Neuronal stem cell (in vitro differentiated cells): ENCODE measurements at regions not wholly inside any gene's neighbourhood (a gene's known extent, or its start where the extent isn't known, plus 50 kb on each side); places are given as distances from the start of the nearest gene placed in this dataset.

Experiments
- DNase-seq: peaks from one replicate; pipeline ENCODE4 v3.0.0-alpha.2; 2013; ENCODE audit warnings: low spot score
- H2AFZ ChIP-seq: one replicate; pipeline ENCODE4 v1.6.1; 2013; ENCODE audit warnings: mild to moderate bottlenecking, low read length, inconsistent platforms
- H2AK5ac ChIP-seq: 2 replicates; pipeline ENCODE4 v1.6.1; 2013; ENCODE audit warnings: low read depth, mild to moderate bottlenecking, inconsistent platforms, low read length, moderate library complexity, mixed read lengths
- H2BK120ac ChIP-seq: 2 replicates; pipeline ENCODE4 v1.6.1; 2013; ENCODE audit warnings: low read depth, mild to moderate bottlenecking, inconsistent platforms, low read length, moderate library complexity, mixed read lengths
- H2BK12ac ChIP-seq: one replicate; pipeline ENCODE4 v1.6.1; 2013; ENCODE audit warnings: low read length, inconsistent platforms
- H2BK15ac ChIP-seq: 2 replicates; pipeline ENCODE4 v1.6.1; 2013; ENCODE audit warnings: mild to moderate bottlenecking, low read length, inconsistent platforms, mixed read lengths
- H2BK5ac ChIP-seq: one replicate; pipeline ENCODE4 v1.6.1; 2013; ENCODE audit warnings: inconsistent platforms, mild to moderate bottlenecking, low read length, moderate library complexity
- H3K14ac ChIP-seq: one replicate; pipeline ENCODE4 v1.6.1; 2013; ENCODE audit warnings: low read length, inconsistent platforms
- H3K18ac ChIP-seq: 2 replicates; pipeline ENCODE4 v1.6.1; 2013; ENCODE audit warnings: low read length, inconsistent platforms
- H3K23ac ChIP-seq: 2 replicates; pipeline ENCODE4 v1.6.1; 2013; ENCODE audit warnings: low read depth, mild to moderate bottlenecking, mixed read lengths, low read length, inconsistent platforms; ENCODE audit not compliant: poor library complexity
- H3K27ac ChIP-seq: replicated peaks from 3 replicates; pipeline ENCODE4 v1.5.1; 2013; ENCODE audit warnings: low read length, inconsistent platforms
- H3K27me3 ChIP-seq, 3 experiments: 2 replicates each; pipeline ENCODE4 v1.6.1; 2013; ENCODE audit warnings: low read length in 3 of 3, mild to moderate bottlenecking in 2 of 3, inconsistent platforms in 1 of 3, low read depth in 1 of 3, mixed read lengths in 1 of 3, moderate library complexity in 1 of 3; ENCODE audit not compliant: control insufficient read depth in 3 of 3, insufficient read depth in 3 of 3
- H3K36me3 ChIP-seq, 2 donors: replicated peaks in 1 of 2; 2 replicates each; pipeline ENCODE4 v1.6.1; 2013; ENCODE audit warnings: low read length in 2 of 2; ENCODE audit not compliant: control insufficient read depth in 2 of 2, insufficient read depth in 2 of 2
- H3K4ac ChIP-seq: 2 replicates; pipeline ENCODE4 v1.6.1; 2013; ENCODE audit warnings: inconsistent platforms, mild to moderate bottlenecking, low read length, moderate library complexity
- H3K4me1 ChIP-seq, 2 donors: 1 replicate in 1 of 2; 2 replicates in 1 of 2; pipeline ENCODE4 v1.6.1; 2013; ENCODE audit warnings: low read length in 2 of 2, low read depth in 1 of 2; ENCODE audit not compliant: control insufficient read depth in 2 of 2, insufficient read depth in 1 of 2
- H3K4me2 ChIP-seq: one replicate; pipeline ENCODE4 v1.6.1; 2013; ENCODE audit warnings: mild to moderate bottlenecking, low read length, inconsistent platforms; ENCODE audit not compliant: insufficient read depth, poor library complexity, severe bottlenecking
- H3K4me3 ChIP-seq, 2 donors: 2 replicates each; pipeline ENCODE4 v1.5.1; 2013; ENCODE audit warnings: low read length in 2 of 2, mild to moderate bottlenecking in 2 of 2, inconsistent platforms in 1 of 2, moderate library complexity in 1 of 2
- H3K79me1 ChIP-seq: one replicate; pipeline ENCODE4 v1.6.1; 2013; ENCODE audit warnings: low read depth, mild to moderate bottlenecking, inconsistent platforms, low read length, moderate library complexity
- H3K9ac ChIP-seq: one replicate; pipeline ENCODE4 v1.6.1; 2013; ENCODE audit warnings: mild to moderate bottlenecking, low read depth, low read length, inconsistent platforms; ENCODE audit not compliant: poor library complexity
- H3K9me3 ChIP-seq, 2 donors: replicated peaks in 1 of 2; 2 replicates each; pipeline versions ENCODE3 to v1.6.1; 2013; ENCODE audit warnings: low read length in 2 of 2, mild to moderate bottlenecking in 2 of 2, inconsistent platforms in 1 of 2, low read depth in 1 of 2, mixed read lengths in 1 of 2, moderate library complexity in 1 of 2; ENCODE audit not compliant: control insufficient read depth in 2 of 2, insufficient read depth in 1 of 2
- H4K8ac ChIP-seq: one replicate; pipeline ENCODE4 v1.6.1; 2013; ENCODE audit warnings: low read depth, mild to moderate bottlenecking, inconsistent platforms, low read length, moderate library complexity
- H4K91ac ChIP-seq: one replicate; pipeline ENCODE4 v1.6.1; 2013; ENCODE audit warnings: low read length, low read depth, mild to moderate bottlenecking, inconsistent platforms; ENCODE audit not compliant: poor library complexity
- WGBS, 2 donors: extraction: QIAGEN DNeasy Blood & Tissue Kit; methylation state at CpG; one replicate each; pipeline ENCODE4 v1.1.7; 2013; ENCODE audit warnings: missing lambda C conversion rate in 2 of 2, mixed read lengths in 1 of 2; ENCODE audit not compliant: insufficient read length in 2 of 2, insufficient replicate concordance in 1 of 2; ENCODE audit errors: extremely low coverage in 2 of 2; 5-methylcytosine and 5-hydroxymethylcytosine counted together

- Histone ChIP-seq H3K27me3 (peaks cover 0 to 45% (median 0%) of the 10 kb centered on the region in 3 experiments), H3K14ac (no peak overlapping the region), H3K79me1 (no peaks in the 10 kb centered on the region), H2AK5ac (no peak overlapping the region), H3K4me1 (peaks cover 18 to 22% of the 10 kb centered on the region in 2 donors), H2BK120ac (no peak overlapping the region), H4K91ac (no peak overlapping the region), H2BK5ac (no peak overlapping the region), H3K23ac (no peak overlapping the region), H2BK12ac (no peak overlapping the region), H3K9ac (no peak overlapping the region), H2AFZ (no peak overlapping the region), H4K8ac (no peak overlapping the region), H3K4me3 (no peak overlapping the region), H3K4ac (no peak overlapping the region), H3K36me3 (no peaks in the 10 kb centered on the region), H3K9me3 (no peaks in the 10 kb centered on the region), H3K4me2 (no peak overlapping the region), H3K27ac (no peak overlapping the region), H2BK15ac (no peak overlapping the region), H3K18ac (no peak overlapping the region)
- DNase-seq = no peak
- no CpG with 5 or more reads among the region's 6 CpGs for WGBS, 2 donors
Observed at GRCh38 chr20:1808101-1808500, 87.1 kb upstream of the SIRPA start.

DNA sequence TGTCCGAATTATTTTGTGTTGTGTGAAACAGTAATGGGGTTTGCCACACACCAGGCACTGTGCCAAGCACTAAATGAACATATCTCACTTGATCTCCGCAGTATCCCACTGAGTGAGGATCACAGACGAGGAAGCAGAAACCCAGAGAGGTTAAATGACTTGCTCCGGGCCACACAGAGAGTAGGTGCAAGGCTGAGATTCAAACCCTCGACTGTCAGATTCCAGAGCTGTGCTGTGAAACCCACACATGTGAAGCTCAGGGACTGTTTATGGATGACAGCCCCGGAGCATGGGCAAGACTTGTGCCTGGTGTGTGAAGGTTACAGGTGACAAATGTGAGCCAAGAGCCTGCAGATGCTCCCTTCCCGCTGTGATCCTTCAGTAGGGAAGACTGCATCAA is 87.8 kb upstream of the SIRPA start:
- no peak overlapping the region for H3K18ac ChIP-seq
- H3K4me3 ChIP-seq = no peak overlapping the region
- H3K27me3 ChIP-seq = peaks cover 0 to 45% (median 2%) of the 10 kb centered on the region in 3 experiments
- H3K79me1 ChIP-seq = no peaks in the 10 kb centered on the region
- peaks cover 23 to 24% of the 10 kb centered on the region in 2 donors for H3K4me1 ChIP-seq
- no peak overlapping the region for H3K4ac ChIP-seq
- H2BK120ac ChIP-seq = no peak overlapping the region
- no peak overlapping the region for H4K8ac ChIP-seq
- no peak overlapping the region for H4K91ac ChIP-seq
- H3K9ac ChIP-seq = no peak overlapping the region
- no peak for DNase-seq
- no peak overlapping the region for H2AFZ ChIP-seq
- no peak overlapping the region for H2BK5ac ChIP-seq
- H3K14ac ChIP-seq = no peak overlapping the region
- H3K27ac ChIP-seq = no peak overlapping the region
- H3K4me2 ChIP-seq = no peak overlapping the region
- no peak overlapping the region for H2AK5ac ChIP-seq
- no peak overlapping the region for H3K23ac ChIP-seq
- no peak overlapping the region for H2BK15ac ChIP-seq
- no peaks in the 10 kb centered on the region for H3K9me3 ChIP-seq
- H3K36me3 ChIP-seq = no peaks in the 10 kb centered on the region
- no peak overlapping the region for H2BK12ac ChIP-seq
- no CpG with 5 or more reads among the region's 7 CpGs for WGBS, 2 donors

DNA sequence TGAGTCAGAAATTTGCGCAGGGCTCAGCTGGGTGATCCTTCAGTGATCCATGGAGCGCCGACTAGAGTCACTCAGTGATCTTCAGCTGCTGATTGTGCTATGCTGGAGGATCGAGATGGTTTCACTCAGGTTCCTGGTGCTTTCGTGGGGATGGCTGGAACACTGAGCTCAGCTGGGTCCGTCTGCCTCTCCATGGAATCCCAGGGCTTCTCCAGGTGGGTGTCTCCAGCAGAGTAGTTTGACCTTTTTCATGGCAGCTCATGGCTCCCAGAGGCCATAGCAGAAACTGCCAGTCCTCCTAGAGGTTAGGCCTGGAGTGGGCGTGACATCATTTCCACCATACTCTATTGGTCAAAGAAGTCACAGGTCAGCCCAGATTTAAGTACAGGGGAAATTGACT is 88.8 kb upstream of the SIRPA start:
- Histone ChIP-seq H3K9ac (no peak overlapping the region), H3K4me3 (no peak overlapping the region), H3K36me3 (no peaks in the 10 kb centered on the region), H2BK120ac (no peak overlapping the region), H3K27ac (no peak overlapping the region), H3K4me2 (no peak overlapping the region), H3K4me1 (peaks cover 16 to 18% of the 10 kb centered on the region in 2 donors), H4K91ac (no peak overlapping the region), H2AFZ (no peak overlapping the region), H3K79me1 (no peaks in the 10 kb centered on the region), H3K9me3 (no peaks in the 10 kb centered on the region), H3K18ac (no peak overlapping the region), H2BK5ac (no peak overlapping the region), H3K14ac (no peak overlapping the region), H3K27me3 (peaks cover 0 to 45% (median 2%) of the 10 kb centered on the region in 3 experiments), H3K4ac (no peak overlapping the region), H2BK15ac (no peak overlapping the region), H3K23ac (no peak overlapping the region), H4K8ac (no peak overlapping the region), H2AK5ac (no peak overlapping the region), H2BK12ac (no peak overlapping the region)
- DNase-seq = no peak
- WGBS, 2 donors = no CpG with 5 or more reads among the region's 7 CpGs

- no peak for DNase-seq
- H3K36me3 ChIP-seq = no peaks in the 10 kb centered on the region
- no peak overlapping the region for H3K14ac ChIP-seq
- no peak overlapping the region for H3K4me3 ChIP-seq
- H3K79me1 ChIP-seq = no peaks in the 10 kb centered on the region
- H2BK15ac ChIP-seq = no peak overlapping the region
- no CpG with 5 or more reads among the region's 4 CpGs for WGBS, 2 donors
- peaks cover 0 to 45% (median 2%) of the 10 kb centered on the region in 3 experiments for H3K27me3 ChIP-seq
- H3K27ac ChIP-seq = no peak overlapping the region
- no peak overlapping the region for H2AFZ ChIP-seq
- H2AK5ac ChIP-seq = no peak overlapping the region
- no peak overlapping the region for H3K4ac ChIP-seq
- no peak overlapping the region for H3K23ac ChIP-seq
- no peak overlapping the region for H3K18ac ChIP-seq
- H4K8ac ChIP-seq = no peak overlapping the region
- H3K9me3 ChIP-seq = no peaks in the 10 kb centered on the region
- no peak overlapping the region for H3K9ac ChIP-seq
- H3K4me1 ChIP-seq = peaks cover 11 to 13% of the 10 kb centered on the region in 2 donors
- H4K91ac ChIP-seq = no peak overlapping the region
- H2BK120ac ChIP-seq = no peak overlapping the region
- no peak overlapping the region for H3K4me2 ChIP-seq
- H2BK12ac ChIP-seq = no peak overlapping the region
- no peak overlapping the region for H2BK5ac ChIP-seq
Observed at GRCh38 chr20:1805816-1806215, 89.4 kb upstream of the SIRPA start.
